ENCODE measurements at regions not wholly inside any gene's neighbourhood (a gene's known extent, or its start where the extent isn't known, plus 50 kb on each side); places are given as distances from the start of the nearest gene placed in this dataset.

DNA sequence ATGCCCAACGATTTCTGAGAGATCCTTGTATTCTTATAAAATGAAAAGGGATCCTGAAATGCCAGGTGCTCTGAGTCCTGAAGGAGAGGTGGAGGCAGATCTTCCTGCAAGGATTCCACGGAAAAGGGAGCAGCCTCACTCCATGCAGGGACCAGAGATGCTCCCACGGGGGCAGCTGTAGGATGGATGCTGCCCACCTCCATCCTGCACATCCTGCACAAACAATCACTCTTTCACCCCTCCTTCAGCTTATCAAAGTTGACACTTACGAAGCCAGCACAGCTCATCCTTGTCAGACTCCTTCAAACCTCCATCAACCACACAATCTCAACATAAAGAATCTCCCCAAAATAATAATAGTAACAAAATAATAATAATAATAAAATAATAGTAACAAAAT, 119.1 kb downstream of the GGTLC2 start:
- Histone ChIP-seq H3K4me3 (no peak overlapping the region), H3K27ac (no peak overlapping the region), H3K9me3 (ENCODE audit: low read depth) (no peaks in the 10 kb centered on the region), H3F3A (ENCODE audit: low read depth) (no peaks in the 10 kb centered on the region), H3K4me2 (no peak overlapping the region), H3K27me3 (peaks cover 90% of the 10 kb centered on the region), H3K9ac (no peak overlapping the region), H4K20me1 (ENCODE audit: low read depth) (no peaks in the 10 kb centered on the region), H3K4me1 (no peaks in the 10 kb centered on the region), H3K79me2 (ENCODE audit: low read depth) (no peaks in the 10 kb centered on the region), H2AFZ (replicated peaks) (no peak overlapping the region), H3K36me3 (no peaks in the 10 kb centered on the region)
- H3K36me3 Mint-ChIP-seq = no peaks in the 10 kb centered on the region
- no peaks in the 10 kb centered on the region for H3K4me1 Mint-ChIP-seq
- H3K9me3 Mint-ChIP-seq = no peaks in the 10 kb centered on the region
- DNase-seq (ENCODE audit: low spot score) = no peak
- H3K4me3 Mint-ChIP-seq = no peak overlapping the region
- peaks cover 2% of the 10 kb centered on the region for H3K27me3 Mint-ChIP-seq (ENCODE audit: insufficient read depth, low read depth)
- H3K27ac Mint-ChIP-seq = no peak overlapping the region
- no peak for TF ChIP-seq EZH2phosphoT487 (IDR thresholded peaks at IDR 0.05)
- no peak for TF ChIP-seq EZH2 (IDR thresholded peaks at IDR 0.05)
- TF ChIP-seq, protein P1, sequence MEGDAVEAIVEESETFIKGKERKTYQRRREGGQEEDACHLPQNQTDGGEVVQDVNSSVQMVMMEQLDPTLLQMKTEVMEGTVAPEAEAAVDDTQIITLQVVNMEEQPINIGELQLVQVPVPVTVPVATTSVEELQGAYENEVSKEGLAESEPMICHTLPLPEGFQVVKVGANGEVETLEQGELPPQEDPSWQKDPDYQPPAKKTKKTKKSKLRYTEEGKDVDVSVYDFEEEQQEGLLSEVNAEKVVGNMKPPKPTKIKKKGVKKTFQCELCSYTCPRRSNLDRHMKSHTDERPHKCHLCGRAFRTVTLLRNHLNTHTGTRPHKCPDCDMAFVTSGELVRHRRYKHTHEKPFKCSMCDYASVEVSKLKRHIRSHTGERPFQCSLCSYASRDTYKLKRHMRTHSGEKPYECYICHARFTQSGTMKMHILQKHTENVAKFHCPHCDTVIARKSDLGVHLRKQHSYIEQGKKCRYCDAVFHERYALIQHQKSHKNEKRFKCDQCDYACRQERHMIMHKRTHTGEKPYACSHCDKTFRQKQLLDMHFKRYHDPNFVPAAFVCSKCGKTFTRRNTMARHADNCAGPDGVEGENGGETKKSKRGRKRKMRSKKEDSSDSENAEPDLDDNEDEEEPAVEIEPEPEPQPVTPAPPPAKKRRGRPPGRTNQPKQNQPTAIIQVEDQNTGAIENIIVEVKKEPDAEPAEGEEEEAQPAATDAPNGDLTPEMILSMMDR (IDR thresholded peaks at IDR 0.05) = no peak

DNA sequence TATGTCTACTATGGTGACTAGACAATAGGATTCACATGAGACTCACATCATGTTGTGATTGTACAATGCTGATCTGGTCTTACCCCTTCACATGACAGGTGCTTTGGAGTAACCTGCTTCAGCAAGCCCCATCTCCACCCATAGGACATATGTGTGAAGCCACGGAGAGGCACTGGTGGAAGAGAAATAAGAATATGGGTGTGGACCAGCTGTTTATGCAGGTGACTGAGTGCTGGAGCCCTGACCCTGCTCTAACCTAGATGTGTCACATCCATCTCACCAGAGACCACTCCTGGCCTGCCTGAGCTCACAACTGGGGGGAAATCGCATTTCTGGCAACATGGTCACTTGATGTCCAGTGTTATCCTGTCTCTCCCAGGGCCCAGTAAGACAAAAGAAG, 119.7 kb downstream of the GGTLC2 start:
- Histone ChIP-seq H3K4me1 (no peaks in the 10 kb centered on the region), H3K9ac (no peak overlapping the region), H3K4me3 (no peak overlapping the region), H3K79me2 (ENCODE audit: low read depth) (no peaks in the 10 kb centered on the region), H3K36me3 (no peaks in the 10 kb centered on the region), H2AFZ (replicated peaks) (no peak overlapping the region), H3F3A (ENCODE audit: low read depth) (no peaks in the 10 kb centered on the region), H4K20me1 (ENCODE audit: low read depth) (no peaks in the 10 kb centered on the region), H3K27ac (no peak overlapping the region), H3K4me2 (no peak overlapping the region), H3K27me3 (peaks cover 94% of the 10 kb centered on the region), H3K9me3 (ENCODE audit: low read depth) (no peaks in the 10 kb centered on the region)
- no peak overlapping the region for H3K4me3 Mint-ChIP-seq
- TF ChIP-seq, protein P1 (IDR thresholded peaks at IDR 0.05) = no peak
- TF ChIP-seq EZH2phosphoT487 (IDR thresholded peaks at IDR 0.05) = no peak
- TF ChIP-seq EZH2 (IDR thresholded peaks at IDR 0.05) = no peak
- H3K9me3 Mint-ChIP-seq = no peaks in the 10 kb centered on the region
- no peaks in the 10 kb centered on the region for H3K36me3 Mint-ChIP-seq
- peaks cover 6% of the 10 kb centered on the region for H3K27me3 Mint-ChIP-seq (ENCODE audit: insufficient read depth, low read depth)
- H3K27ac Mint-ChIP-seq = no peak overlapping the region
- no peak for DNase-seq (ENCODE audit: low spot score)
- no peaks in the 10 kb centered on the region for H3K4me1 Mint-ChIP-seq

DNA sequence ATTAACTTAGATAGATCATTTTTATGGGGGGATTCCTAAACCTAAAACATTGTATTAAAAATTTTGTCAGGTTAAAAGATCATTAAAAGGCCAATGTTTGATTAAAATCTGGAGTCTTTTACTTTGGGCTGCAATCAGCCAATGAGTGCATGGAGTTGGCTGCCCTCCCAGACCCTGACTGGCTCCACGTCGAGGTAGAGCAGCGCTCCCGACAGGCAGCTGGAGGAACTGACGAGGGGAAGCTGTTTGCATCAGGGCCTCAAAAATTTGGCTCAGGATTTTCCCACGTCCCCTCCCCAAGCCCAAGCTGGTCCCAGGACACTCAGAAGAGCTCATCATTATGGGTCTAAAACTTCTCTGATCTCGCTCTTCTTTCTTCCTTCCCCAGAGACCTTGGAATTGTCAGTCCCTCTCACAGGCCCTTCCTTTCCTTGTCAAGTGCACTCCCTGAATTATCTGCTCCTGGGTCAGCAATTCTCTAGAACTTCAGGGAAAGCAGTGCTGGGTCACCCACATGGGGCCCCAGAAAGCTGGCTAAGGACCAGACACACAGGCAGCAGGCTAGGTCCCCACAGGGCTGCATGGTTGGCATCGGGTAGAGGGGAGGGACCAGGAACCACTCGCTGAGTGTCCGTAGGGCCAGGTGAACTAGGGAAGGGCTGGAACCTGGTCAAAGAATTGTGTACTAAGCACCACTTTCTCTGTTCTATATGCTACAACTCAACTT, 119.6 kb upstream of the IGLL5 start:
- Histone ChIP-seq H3K9me3 (ENCODE audit: low read depth) (no peaks in the 10 kb centered on the region), H3K4me3 (no peak overlapping the region), H4K20me1 (ENCODE audit: low read depth) (peaks cover 4% of the 10 kb centered on the region), H3K9ac (no peak overlapping the region), H3K36me3 (no peaks in the 10 kb centered on the region), H3K4me2 (no peak overlapping the region), H3K79me2 (ENCODE audit: low read depth) (no peaks in the 10 kb centered on the region), H2AFZ (replicated peaks) (no peak overlapping the region), H3F3A (ENCODE audit: low read depth) (no peaks in the 10 kb centered on the region), H3K27ac (no peak overlapping the region), H3K4me1 (no peaks in the 10 kb centered on the region), H3K27me3 (peaks cover 95% of the 10 kb centered on the region)
- no peak for TF ChIP-seq EZH2 (IDR thresholded peaks at IDR 0.05)
- TF ChIP-seq, protein P1 (IDR thresholded peaks at IDR 0.05) = peak; percentile 45
- Mint-ChIP-seq H3K4me1 (no peaks in the 10 kb centered on the region), H3K27me3 (ENCODE audit: insufficient read depth, low read depth) (peaks cover 6% of the 10 kb centered on the region), H3K4me3 (no peak overlapping the region), H3K36me3 (no peaks in the 10 kb centered on the region), H3K9me3 (no peaks in the 10 kb centered on the region), H3K27ac (no peak overlapping the region)
- DNase-seq (ENCODE audit: low spot score) = peak; percentile 37

Measured in neural progenitor cell (in vitro differentiated cells).